GM12878 (cell line): ENCODE measurements at regions not wholly inside any gene's neighbourhood (a gene's known extent, or its start where the extent isn't known, plus 50 kb on each side); places are given as distances from the start of the nearest gene placed in this dataset.

Experiments used
- ASH2L ChIP-seq: fragments of 300-600, 200-600 bp; sonication (generic); IDR thresholded peaks from 2 replicates; pipeline ENCODE4 v1.6.1; 2017; ENCODE audit warnings: low read depth, mild to moderate bottlenecking, borderline replicate concordance
- FOXM1 ChIP-seq: IDR thresholded peaks from 2 replicates; pipeline ENCODE4 v1.6.1; 2012; ENCODE audit warnings: low read depth, mild to moderate bottlenecking, inconsistent platforms, low read length, moderate library complexity
- HSF1 ChIP-seq: fragments of 150-350 bp; IDR thresholded peaks from 2 replicates; pipeline ENCODE4 v1.6.1; 2014; ENCODE audit warnings: mild to moderate bottlenecking, low read depth, low read length
- NKRF ChIP-seq: fragments of 450-650 bp; conservative IDR thresholded peaks from 2 replicates; pipeline ENCODE4 v1.6.1; 2017; ENCODE audit warnings: mild to moderate bottlenecking, moderate library complexity
- SIX5 ChIP-seq: IDR thresholded peaks from 2 replicates; pipeline ENCODE4 v1.6.1; 2011; ENCODE audit warnings: mild to moderate bottlenecking, low read depth, low read length, moderate library complexity; ENCODE audit not compliant: severe bottlenecking
- SP1 ChIP-seq: IDR thresholded peaks from one replicate; pipeline ENCODE4 v1.6.1; 2011; ENCODE audit warnings: low read depth, low read length
- ZNF217 ChIP-seq: fragments of 450-650 bp; IDR thresholded peaks from 2 replicates; pipeline ENCODE4 v1.6.1; 2017; ENCODE audit warnings: antibody characterized with exemption, mild to moderate bottlenecking
- ZNF592 ChIP-seq: fragments of 450-650 bp; IDR thresholded peaks from 2 replicates; pipeline ENCODE4 v1.6.1; 2017; ENCODE audit warnings: mild to moderate bottlenecking, moderate library complexity

- no peak for TF ChIP-seq ZNF592
- TF ChIP-seq HSF1, result no peak
- no peak for TF ChIP-seq FOXM1
- no peak for TF ChIP-seq SP1
- TF ChIP-seq ZNF217, result no peak
- no peak for TF ChIP-seq ASH2L
- no peak for TF ChIP-seq NKRF
- no peak for TF ChIP-seq SIX5
Observed at GRCh38 chr2:220586980-220587530, 959.6 kb downstream of the SLC4A3 start (continued).
